PC-9 (cell line): ENCODE measurements at regions not wholly inside any gene's neighbourhood (a gene's known extent, or its start where the extent isn't known, plus 50 kb on each side); places are given as distances from the start of the nearest gene placed in this dataset.

Experiments
- BruUV-seq: library from RNA; stranded (reverse); fragments of 400-500 nt; replicated peaks from 2 replicates; lab custom pipeline; 2021; lab: Mats Ljungman, UMichigan
- CTCF ChIA-PET: fragments of 300-600 bp; sonication (Branson Sonifier 250); formaldehyde crosslinking; loops from one replicate; lab custom pipeline; 2022; ENCODE audit warnings: antibody characterized with exemption; lab: Charles Lee
- POLR2A ChIA-PET: fragments of 300-600 bp; sonication (Branson Sonifier 250); formaldehyde crosslinking; loops from one replicate; lab custom pipeline; 2022; ENCODE audit warnings: antibody characterized with exemption; ENCODE audit not compliant: unreplicated experiment; lab: Charles Lee
- DNase-seq, 2 experiments: peaks; one replicate each; pipeline versions ENCODE4 v3.0.0 to v3.0.0-alpha.2; 2015 to 2022; ENCODE audit warnings: mixed read lengths in 1 of 2
- H2AFZ ChIP-seq: fragments of 200-600 bp; sonication (generic); 2 replicates; pipeline ENCODE4 v1.8.1; 2017; ENCODE audit warnings: antibody characterized with exemption
- H3F3A ChIP-seq: fragments of 200-600 bp; sonication (generic); 2 replicates; pipeline ENCODE4 v1.8.1; 2017; ENCODE audit warnings: antibody characterized with exemption, mild to moderate bottlenecking, low read depth; ENCODE audit not compliant: insufficient read depth
- H3K27ac ChIP-seq: fragments of 200-600 bp; sonication (generic); 2 replicates; pipeline ENCODE4 v1.6.1; 2016; ENCODE audit warnings: mixed run types
- H3K27me3 ChIP-seq: fragments of 200-600 bp; sonication (generic); 2 replicates; pipeline ENCODE4 v1.6.1; 2016; ENCODE audit warnings: low read depth, mixed run types; ENCODE audit not compliant: insufficient read depth
- H3K36me3 ChIP-seq: fragments of 200-600 bp; sonication (generic); 2 replicates; pipeline ENCODE4 v1.6.1; 2016; ENCODE audit warnings: low read depth, mixed run types
- H3K4me1 ChIP-seq: fragments of 200-600 bp; sonication (generic); replicated peaks from 2 replicates; pipeline ENCODE4 v1.6.1; 2016; ENCODE audit warnings: mixed run types; ENCODE audit not compliant: insufficient read depth
- H3K4me2 ChIP-seq: fragments of 200-600 bp; sonication (generic); 2 replicates; pipeline ENCODE4 v1.6.1; 2017; ENCODE audit warnings: mixed run types
- H3K4me3 ChIP-seq: fragments of 200-600 bp; sonication (generic); 2 replicates; pipeline ENCODE4 v1.6.1; 2016; ENCODE audit warnings: mixed run types
- H3K79me2 ChIP-seq: fragments of 200-600 bp; sonication (generic); 2 replicates; pipeline ENCODE4 v1.6.1; 2017; ENCODE audit warnings: low read depth, mixed run types
- H3K9me2 ChIP-seq: fragments of 200-600 bp; sonication (generic); 2 replicates; pipeline ENCODE4 v1.8.1; 2017; ENCODE audit warnings: mild to moderate bottlenecking; ENCODE audit not compliant: insufficient read depth
- H3K9me3 ChIP-seq: fragments of 200-600 bp; sonication (generic); 2 replicates; pipeline ENCODE4 v1.8.1; 2016; ENCODE audit warnings: low read depth; ENCODE audit not compliant: insufficient read depth
- H4K20me1 ChIP-seq: fragments of 200-600 bp; sonication (generic); 2 replicates; pipeline ENCODE4 v1.8.1; 2017; ENCODE audit not compliant: insufficient read depth
- EZH2 ChIP-seq: fragments of 200-600 bp; sonication (generic); IDR thresholded peaks from 2 replicates; pipeline ENCODE4 v1.8.0; 2017; ENCODE audit warnings: antibody characterized with exemption, low read depth
- intact Hi-C: fragments of 100-400 bp; cut with micrococcal nuclease; formaldehyde crosslinking; loops from one replicate; pipeline ENCODE4 v1.10.0; 2022; ENCODE audit not compliant: unreplicated experiment
- TF ChIP-seq, protein P1 (sequence below): fragments of 200-600 bp; sonication (generic); conservative IDR thresholded peaks from 2 replicates; pipeline ENCODE4 v1.6.1; 2017; ENCODE audit warnings: mixed run types, antibody characterized with exemption, mild to moderate bottlenecking, moderate library complexity

DNA sequence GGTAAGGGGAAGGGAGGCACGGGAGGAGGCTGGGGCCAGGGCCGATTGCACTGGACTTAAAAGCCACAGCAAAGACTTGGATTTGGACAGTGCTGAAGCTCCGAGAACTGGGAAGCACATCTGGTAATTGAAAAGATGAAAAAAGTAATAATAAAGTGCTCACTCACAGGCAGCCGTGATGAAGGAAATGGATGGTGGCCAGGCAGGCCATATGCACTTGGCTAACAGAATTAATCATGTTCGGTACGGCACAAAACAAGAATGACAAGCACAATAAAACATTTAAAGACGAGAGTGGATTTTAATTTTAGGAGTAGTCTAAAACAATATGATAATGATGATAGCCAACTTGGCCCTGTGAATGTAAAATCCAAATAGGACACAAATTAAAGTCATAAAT lies 154.3 kb downstream of the VRK1 start:
- H3K27ac ChIP-seq, result no peak overlapping the region
- no peaks in the 10 kb centered on the region for H3K9me2 ChIP-seq
- no peaks in the 10 kb centered on the region for H4K20me1 ChIP-seq
- no TSS peak for BruUV-seq
- no peaks in the 10 kb centered on the region for H3K4me1 ChIP-seq
- no peaks in the 10 kb centered on the region for H3K36me3 ChIP-seq
- H3K4me2 ChIP-seq, result no peak overlapping the region
- CTCF ChIA-PET, result no interaction called here
- TF ChIP-seq, protein P1, sequence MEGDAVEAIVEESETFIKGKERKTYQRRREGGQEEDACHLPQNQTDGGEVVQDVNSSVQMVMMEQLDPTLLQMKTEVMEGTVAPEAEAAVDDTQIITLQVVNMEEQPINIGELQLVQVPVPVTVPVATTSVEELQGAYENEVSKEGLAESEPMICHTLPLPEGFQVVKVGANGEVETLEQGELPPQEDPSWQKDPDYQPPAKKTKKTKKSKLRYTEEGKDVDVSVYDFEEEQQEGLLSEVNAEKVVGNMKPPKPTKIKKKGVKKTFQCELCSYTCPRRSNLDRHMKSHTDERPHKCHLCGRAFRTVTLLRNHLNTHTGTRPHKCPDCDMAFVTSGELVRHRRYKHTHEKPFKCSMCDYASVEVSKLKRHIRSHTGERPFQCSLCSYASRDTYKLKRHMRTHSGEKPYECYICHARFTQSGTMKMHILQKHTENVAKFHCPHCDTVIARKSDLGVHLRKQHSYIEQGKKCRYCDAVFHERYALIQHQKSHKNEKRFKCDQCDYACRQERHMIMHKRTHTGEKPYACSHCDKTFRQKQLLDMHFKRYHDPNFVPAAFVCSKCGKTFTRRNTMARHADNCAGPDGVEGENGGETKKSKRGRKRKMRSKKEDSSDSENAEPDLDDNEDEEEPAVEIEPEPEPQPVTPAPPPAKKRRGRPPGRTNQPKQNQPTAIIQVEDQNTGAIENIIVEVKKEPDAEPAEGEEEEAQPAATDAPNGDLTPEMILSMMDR, result no peak
- TF ChIP-seq EZH2, result no peak
- H2AFZ ChIP-seq, result no peak overlapping the region
- no peak overlapping the region for H3K4me3 ChIP-seq
- POLR2A ChIA-PET, result no interaction called here
- H3F3A ChIP-seq, result no peaks in the 10 kb centered on the region
- no peak for DNase-seq
- no peaks in the 10 kb centered on the region for H3K79me2 ChIP-seq
- intact Hi-C loops, result no loop called here
- H3K9me3 ChIP-seq, result no peaks in the 10 kb centered on the region
- no peaks in the 10 kb centered on the region for H3K27me3 ChIP-seq

GRCh38 chr14:96953087-96953874 lies 156.1 kb downstream of the VRK1 start:
- Histone ChIP-seq H3K27me3 (no peaks in the 10 kb centered on the region), H3K4me2 (no peak overlapping the region), H3K9me2 (no peaks in the 10 kb centered on the region), H3K79me2 (no peaks in the 10 kb centered on the region), H3F3A (no peaks in the 10 kb centered on the region), H2AFZ (no peak overlapping the region), H3K36me3 (no peaks in the 10 kb centered on the region), H4K20me1 (no peaks in the 10 kb centered on the region), H3K9me3 (no peaks in the 10 kb centered on the region), H3K4me1 (no peaks in the 10 kb centered on the region), H3K4me3 (no peak overlapping the region), H3K27ac (no peak overlapping the region)
- POLR2A ChIA-PET, result no interaction called here
- no peak for DNase-seq
- BruUV-seq, result no TSS peak
- intact Hi-C loops, result no loop called here
- CTCF ChIA-PET, result no interaction called here
- no peak for TF ChIP-seq EZH2
- TF ChIP-seq, protein P1, result no peak

DNA sequence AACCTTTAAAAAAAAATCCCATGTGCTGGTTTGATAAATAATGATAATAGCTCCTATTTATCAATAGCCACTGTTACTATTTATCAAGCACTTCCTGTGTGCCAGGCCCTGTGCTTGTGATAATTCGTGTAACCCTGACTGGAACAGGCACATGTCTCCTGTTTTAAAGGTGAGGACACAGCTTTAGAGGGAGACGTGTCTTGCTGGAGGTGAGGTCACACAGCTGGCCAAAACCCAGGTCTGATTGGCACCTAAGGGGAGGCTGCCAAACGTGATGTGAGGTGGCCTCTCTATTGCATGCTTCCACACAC lies 156.6 kb downstream of the VRK1 start:
- no peak overlapping the region for H3K4me2 ChIP-seq
- no peak overlapping the region for H3K4me3 ChIP-seq
- H2AFZ ChIP-seq, result no peak overlapping the region
- no peaks in the 10 kb centered on the region for H3K27me3 ChIP-seq
- H3K79me2 ChIP-seq, result no peaks in the 10 kb centered on the region
- no peak for DNase-seq
- no peaks in the 10 kb centered on the region for H3K9me3 ChIP-seq
- H3F3A ChIP-seq, result no peaks in the 10 kb centered on the region
- no peak overlapping the region for H3K27ac ChIP-seq
- no peaks in the 10 kb centered on the region for H3K4me1 ChIP-seq
- TF ChIP-seq, protein P1, result no peak
- no peak for TF ChIP-seq EZH2
- H3K9me2 ChIP-seq, result no peaks in the 10 kb centered on the region
- intact Hi-C loops, result no loop called here
- CTCF ChIA-PET, result no interaction called here
- no peaks in the 10 kb centered on the region for H3K36me3 ChIP-seq
- no peaks in the 10 kb centered on the region for H4K20me1 ChIP-seq
- POLR2A ChIA-PET, result no interaction called here
- no TSS peak for BruUV-seq
